ENCODE measurements at regions not wholly inside any gene's neighbourhood (a gene's known extent, or its start where the extent isn't known, plus 50 kb on each side); places are given as distances from the start of the nearest gene placed in this dataset.

GRCh38 chr1:177710696-177711620 lies 258.9 kb downstream of the SEC16B start:
- no peak for ATAC-seq (ENCODE audit: low read depth)
- H3K4me1 Mint-ChIP-seq: no peaks in the 10 kb centered on the region
- H3K9me3 Mint-ChIP-seq: no peaks in the 10 kb centered on the region
- no peaks in the 10 kb centered on the region for H3K27me3 Mint-ChIP-seq
- no peak overlapping the region for H3K27ac Mint-ChIP-seq
- no peak for TF ChIP-seq CTCF (IDR thresholded peaks at IDR 0.05)
- intact Hi-C loops (cut with micrococcal nuclease): no loop called here
- ChIA-PET CTCF (no interaction called here), POLR2A (no interaction called here)
- no peak for DNase-seq
- no peaks in the 10 kb centered on the region for H3K36me3 Mint-ChIP-seq (ENCODE audit: low read depth)
- no peak overlapping the region for H3K4me3 Mint-ChIP-seq

- intact Hi-C loops (cut with micrococcal nuclease): no loop called here
- POLR2A ChIA-PET: no interaction called here
- CTCF ChIA-PET: no interaction called here
- no peak for TF ChIP-seq CTCF (IDR thresholded peaks at IDR 0.05)
- Mint-ChIP-seq H3K27ac (no peak overlapping the region), H3K4me1 (no peaks in the 10 kb centered on the region), H3K4me3 (no peak overlapping the region), H3K9me3 (no peaks in the 10 kb centered on the region), H3K27me3 (no peaks in the 10 kb centered on the region), H3K36me3 (ENCODE audit: low read depth) (no peaks in the 10 kb centered on the region)
- ATAC-seq (ENCODE audit: low read depth): no peak
- DNase-seq: no peak
Measured at GRCh38 chr1:177708406-177708805, 261.5 kb downstream of the SEC16B start.

- H3K4me1 Mint-ChIP-seq: no peaks in the 10 kb centered on the region
- intact Hi-C loops (cut with micrococcal nuclease): no loop called here
- no peak for ATAC-seq (ENCODE audit: low read depth)
- POLR2A ChIA-PET: no interaction called here
- H3K27me3 Mint-ChIP-seq: no peaks in the 10 kb centered on the region
- TF ChIP-seq CTCF (IDR thresholded peaks at IDR 0.05): no peak
- H3K4me3 Mint-ChIP-seq: no peak overlapping the region
- H3K27ac Mint-ChIP-seq: no peak overlapping the region
- CTCF ChIA-PET: no interaction called here
- H3K9me3 Mint-ChIP-seq: no peaks in the 10 kb centered on the region
- no peak for DNase-seq
- H3K36me3 Mint-ChIP-seq (ENCODE audit: low read depth): no peaks in the 10 kb centered on the region
Measured at GRCh38 chr1:177706977-177707376, 262.9 kb downstream of the SEC16B start.

- Mint-ChIP-seq H3K4me1 (no peaks in the 10 kb centered on the region), H3K36me3 (ENCODE audit: low read depth) (no peaks in the 10 kb centered on the region), H3K27me3 (no peaks in the 10 kb centered on the region), H3K4me3 (no peak overlapping the region), H3K9me3 (no peaks in the 10 kb centered on the region), H3K27ac (no peak overlapping the region)
- ChIA-PET CTCF (no interaction called here), POLR2A (no interaction called here)
- ATAC-seq (ENCODE audit: low read depth) (no peak), DNase-seq (no peak)
- TF ChIP-seq CTCF (IDR thresholded peaks at IDR 0.05): no peak
- intact Hi-C loops (cut with micrococcal nuclease): no loop called here
Measured at GRCh38 chr1:177705839-177706238, 264.0 kb downstream of the SEC16B start.

GRCh38 chr1:177703888-177704446 lies 265.9 kb downstream of the SEC16B start:
- Mint-ChIP-seq H3K9me3 (no peaks in the 10 kb centered on the region), H3K36me3 (ENCODE audit: low read depth) (no peaks in the 10 kb centered on the region), H3K27me3 (no peaks in the 10 kb centered on the region), H3K4me3 (no peak overlapping the region), H3K4me1 (no peaks in the 10 kb centered on the region), H3K27ac (no peak overlapping the region)
- ATAC-seq (ENCODE audit: low read depth) (no peak), DNase-seq (no peak)
- ChIA-PET CTCF (no interaction called here), POLR2A (no interaction called here)
- intact Hi-C loops (cut with micrococcal nuclease): no loop called here
- TF ChIP-seq CTCF (IDR thresholded peaks at IDR 0.05): no peak
